Astrocyte (in vitro differentiated cells and primary cell): ENCODE measurements at regions not wholly inside any gene's neighbourhood (a gene's known extent, or its start where the extent isn't known, plus 50 kb on each side); places are given as distances from the start of the nearest gene placed in this dataset.
A peak's percentile ranks its signal among the peaks of the same experiment; 100 is the strongest.

ENCODE experiments used
- DNase-seq: peaks from one replicate; pipeline ENCODE4 v3.0.0-alpha.2; 2010; ENCODE audit warnings: low read depth
- FAIRE-seq: peaks from 2 replicates; lab custom pipeline; 2011; peaks lifted over from hg19 to GRCh38; lab: Jason Lieb, UNC
- H2AFZ ChIP-seq: 2 replicates; pipeline ENCODE4 v1.6.0; 2012; ENCODE audit warnings: low read depth, low read length, inconsistent platforms
- H3K27ac ChIP-seq: 2 replicates; pipeline ENCODE4 v1.5.1; 2011; ENCODE audit warnings: low read depth, low read length, inconsistent platforms
- H3K27me3 ChIP-seq: 2 replicates; pipeline ENCODE4 v1.6.0; 2011; ENCODE audit warnings: low read length, inconsistent platforms; ENCODE audit not compliant: insufficient read depth
- H3K36me3 ChIP-seq: 2 replicates; pipeline ENCODE4 v1.5.1; 2011; ENCODE audit warnings: low read length, inconsistent platforms; ENCODE audit not compliant: insufficient read depth
- H3K4me1 ChIP-seq: 2 replicates; pipeline ENCODE4 v1.5.1; 2011; ENCODE audit warnings: low read length, inconsistent platforms; ENCODE audit not compliant: insufficient read depth
- H3K4me2 ChIP-seq: 2 replicates; pipeline ENCODE4 v1.6.0; 2012; ENCODE audit warnings: low read length, inconsistent platforms
- H3K4me3 ChIP-seq: 2 replicates; pipeline ENCODE4 v1.5.1; 2011; ENCODE audit warnings: low read depth, mild to moderate bottlenecking, low read length, inconsistent platforms; ENCODE audit not compliant: insufficient read depth
- H3K79me2 ChIP-seq: 2 replicates; pipeline ENCODE4 v1.6.0; 2012; ENCODE audit warnings: mild to moderate bottlenecking, low read length, inconsistent platforms; ENCODE audit not compliant: insufficient read depth
- H3K9ac ChIP-seq: 2 replicates; pipeline ENCODE4 v1.6.0; 2012; ENCODE audit warnings: mild to moderate bottlenecking, low read length, inconsistent platforms
- H3K9me3 ChIP-seq: 2 replicates; pipeline ENCODE4 v1.5.1; 2012; ENCODE audit warnings: low read depth, mild to moderate bottlenecking, low read length, inconsistent platforms; ENCODE audit not compliant: insufficient read depth
- H4K20me1 ChIP-seq: 2 replicates; pipeline ENCODE4 v1.6.0; 2012; ENCODE audit warnings: low read length, inconsistent platforms; ENCODE audit not compliant: insufficient read depth
- H3K27ac Mint-ChIP-seq: one replicate; pipeline ENCODE4 v1.8.0; 2021; ENCODE audit warnings: mild to moderate bottlenecking, mixed read lengths; ENCODE audit not compliant: unreplicated experiment
- H3K27me3 Mint-ChIP-seq: one replicate; pipeline ENCODE4 v1.8.0; 2021; ENCODE audit warnings: low read depth, mixed read lengths; ENCODE audit not compliant: unreplicated experiment
- H3K36me3 Mint-ChIP-seq: one replicate; pipeline ENCODE4 v1.8.0; 2021; ENCODE audit warnings: low read depth, mixed read lengths; ENCODE audit not compliant: unreplicated experiment
- H3K4me1 Mint-ChIP-seq: one replicate; pipeline ENCODE4 v1.8.0; 2021; ENCODE audit warnings: low read depth, mixed read lengths; ENCODE audit not compliant: unreplicated experiment
- H3K4me3 Mint-ChIP-seq: one replicate; pipeline ENCODE4 v1.8.0; 2021; ENCODE audit warnings: mild to moderate bottlenecking, moderate library complexity, mixed read lengths; ENCODE audit not compliant: unreplicated experiment
- H3K9me3 Mint-ChIP-seq: one replicate; pipeline ENCODE4 v1.8.0; 2021; ENCODE audit warnings: mild to moderate bottlenecking, mixed read lengths; ENCODE audit not compliant: unreplicated experiment
- CTCF ChIP-seq: IDR thresholded peaks from 2 replicates; pipeline ENCODE4 v1.5.1; 2011; ENCODE audit warnings: low read depth, mild to moderate bottlenecking, inconsistent platforms, low read length, moderate library complexity; ENCODE audit not compliant: insufficient read depth
- EZH2 ChIP-seq: IDR thresholded peaks from 2 replicates; pipeline ENCODE4 v1.6.1; 2012; ENCODE audit warnings: mild to moderate bottlenecking, low read length, inconsistent platforms; ENCODE audit not compliant: insufficient read depth

- Histone ChIP-seq H3K4me2 (no peak overlapping the region), H3K79me2 (no peaks in the 10 kb centered on the region), H4K20me1 (no peaks in the 10 kb centered on the region), H3K27me3 (no peaks in the 10 kb centered on the region), H3K4me3 (no peak overlapping the region), H3K27ac (no peak overlapping the region), H3K9me3 (no peaks in the 10 kb centered on the region), H2AFZ (no peak overlapping the region), H3K4me1 (no peaks in the 10 kb centered on the region), H3K36me3 (no peaks in the 10 kb centered on the region), H3K9ac (no peak overlapping the region)
- FAIRE-seq (no peak), DNase-seq (no peak)
- no peaks in the 10 kb centered on the region for H3K27me3 Mint-ChIP-seq
- H3K9me3 Mint-ChIP-seq, result no peaks in the 10 kb centered on the region
- no peak for TF ChIP-seq EZH2
- no peak for TF ChIP-seq CTCF
- H3K4me3 Mint-ChIP-seq, result no peak overlapping the region
- no peak overlapping the region for H3K27ac Mint-ChIP-seq
- H3K36me3 Mint-ChIP-seq, result no peaks in the 10 kb centered on the region
- H3K4me1 Mint-ChIP-seq, result peaks cover 36% of the 10 kb centered on the region
Observed at GRCh38 chr5:126364206-126364902, 58.9 kb upstream of the GRAMD2B start.

GRCh38 chr5:126365446-126366198 is 57.6 kb upstream of the GRAMD2B start:
- Mint-ChIP-seq H3K4me1 (peaks cover 36% of the 10 kb centered on the region), H3K9me3 (no peaks in the 10 kb centered on the region), H3K4me3 (no peak overlapping the region), H3K27me3 (no peaks in the 10 kb centered on the region), H3K27ac (no peak overlapping the region), H3K36me3 (no peaks in the 10 kb centered on the region)
- Histone ChIP-seq H3K9me3 (no peaks in the 10 kb centered on the region), H3K9ac (no peak overlapping the region), H3K27me3 (no peaks in the 10 kb centered on the region), H3K36me3 (no peaks in the 10 kb centered on the region), H3K4me1 (peaks cover 7% of the 10 kb centered on the region), H3K27ac (no peak overlapping the region), H3K79me2 (no peaks in the 10 kb centered on the region), H4K20me1 (no peaks in the 10 kb centered on the region), H3K4me3 (no peak overlapping the region), H3K4me2 (no peak overlapping the region), H2AFZ (no peak overlapping the region)
- TF ChIP-seq EZH2 (no peak), CTCF (no peak)
- FAIRE-seq, result peak; percentile 69
- no peak for DNase-seq

- H3K27ac ChIP-seq, result no peak overlapping the region
- H3K79me2 ChIP-seq, result no peaks in the 10 kb centered on the region
- H3K36me3 ChIP-seq, result no peaks in the 10 kb centered on the region
- H3K9me3 ChIP-seq, result no peaks in the 10 kb centered on the region
- H3K9ac ChIP-seq, result no peak overlapping the region
- no peaks in the 10 kb centered on the region for H3K36me3 Mint-ChIP-seq
- DNase-seq, result no peak
- TF ChIP-seq CTCF, result no peak
- TF ChIP-seq EZH2, result no peak
- no peak overlapping the region for H2AFZ ChIP-seq
- peaks cover 13% of the 10 kb centered on the region for H3K4me1 ChIP-seq
- H3K9me3 Mint-ChIP-seq, result no peaks in the 10 kb centered on the region
- peaks cover 36% of the 10 kb centered on the region for H3K4me1 Mint-ChIP-seq
- H3K27me3 Mint-ChIP-seq, result no peaks in the 10 kb centered on the region
- H3K27ac Mint-ChIP-seq, result peak overlapping the region; percentile 12
- H4K20me1 ChIP-seq, result no peaks in the 10 kb centered on the region
- no peak for FAIRE-seq
- no peaks in the 10 kb centered on the region for H3K27me3 ChIP-seq
- H3K4me3 Mint-ChIP-seq, result no peak overlapping the region
- H3K4me3 ChIP-seq, result no peak overlapping the region
- no peak overlapping the region for H3K4me2 ChIP-seq
Observed at GRCh38 chr5:126366199-126366560, 57.0 kb upstream of the GRAMD2B start.
